SIG-M5 treated with dmso at 0.1 percent for 504 hours (cell line): ENCODE measurements at regions not wholly inside any gene's neighbourhood (a gene's known extent, or its start where the extent isn't known, plus 50 kb on each side); places are given as distances from the start of the nearest gene placed in this dataset.
A peak's percentile ranks its signal among the peaks of the same experiment; 100 is the strongest.
"Not testable (repeated sequence)": the region's sequence is repeated elsewhere in the genome, so short reads cannot be mapped to it uniquely, and the experiment has no call there.

Experiments
- DNase-seq: peaks from one replicate; lab custom pipeline; 2025; ENCODE audit not compliant: unreplicated experiment; lab: John Stamatoyannopoulos, UW

DNA sequence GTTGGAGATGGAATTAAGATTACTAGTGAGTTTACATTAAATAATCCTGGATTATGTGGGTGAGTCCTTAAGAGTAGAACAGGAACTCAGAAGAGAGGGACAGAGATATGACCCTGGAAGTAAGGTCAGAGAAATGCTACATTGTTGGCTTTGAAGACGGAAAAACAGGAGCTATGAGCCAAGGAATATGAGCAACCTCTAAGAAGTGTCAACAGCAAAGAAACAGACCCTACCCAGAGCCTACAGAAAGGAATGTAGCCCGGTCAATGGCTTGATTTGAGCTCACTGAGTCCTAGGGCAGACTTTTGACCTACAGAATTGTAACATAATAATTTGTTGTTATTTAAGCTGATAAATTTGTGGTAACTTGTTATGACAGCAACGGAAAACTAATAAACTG, 304.9 kb downstream of the IPMK start:
- no peak for DNase-seq

DNA sequence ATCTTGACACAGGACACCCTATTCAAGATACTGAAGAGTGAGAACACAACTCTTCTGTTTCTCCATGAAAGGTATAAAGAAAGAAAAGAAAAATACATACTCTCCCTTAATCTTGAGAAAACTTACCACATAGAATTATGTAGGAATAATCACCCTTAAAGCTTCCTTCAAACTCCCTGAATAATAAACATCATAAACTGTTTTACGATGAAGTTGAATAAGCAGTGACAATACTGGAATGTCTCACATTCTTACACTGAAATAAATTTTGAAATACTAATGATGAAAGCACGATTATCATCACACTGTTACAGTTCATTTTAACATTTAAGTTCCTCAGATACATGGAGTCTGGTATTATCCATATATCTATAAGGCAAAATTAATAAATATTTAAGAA, 306.2 kb downstream of the IPMK start:
- no peak for DNase-seq

DNA sequence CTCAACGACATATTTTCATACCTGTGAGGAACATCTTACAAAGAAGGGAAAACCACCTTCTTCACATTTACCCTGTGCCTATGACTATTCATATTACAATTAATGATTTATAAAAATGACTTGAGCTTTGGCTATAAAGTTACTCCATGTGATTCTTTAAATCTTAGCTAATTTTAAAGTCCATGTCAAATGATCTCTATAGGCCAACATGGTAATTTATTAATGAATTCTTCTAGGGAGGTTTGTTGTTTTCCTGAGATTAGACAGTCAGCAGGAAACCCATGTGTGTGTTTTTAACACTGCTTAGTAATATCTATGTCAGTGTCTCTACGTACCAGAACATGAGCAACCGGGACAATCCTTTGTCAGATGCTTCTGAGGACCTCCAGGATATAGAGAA, 307.3 kb downstream of the IPMK start:
- no peak for DNase-seq

DNA sequence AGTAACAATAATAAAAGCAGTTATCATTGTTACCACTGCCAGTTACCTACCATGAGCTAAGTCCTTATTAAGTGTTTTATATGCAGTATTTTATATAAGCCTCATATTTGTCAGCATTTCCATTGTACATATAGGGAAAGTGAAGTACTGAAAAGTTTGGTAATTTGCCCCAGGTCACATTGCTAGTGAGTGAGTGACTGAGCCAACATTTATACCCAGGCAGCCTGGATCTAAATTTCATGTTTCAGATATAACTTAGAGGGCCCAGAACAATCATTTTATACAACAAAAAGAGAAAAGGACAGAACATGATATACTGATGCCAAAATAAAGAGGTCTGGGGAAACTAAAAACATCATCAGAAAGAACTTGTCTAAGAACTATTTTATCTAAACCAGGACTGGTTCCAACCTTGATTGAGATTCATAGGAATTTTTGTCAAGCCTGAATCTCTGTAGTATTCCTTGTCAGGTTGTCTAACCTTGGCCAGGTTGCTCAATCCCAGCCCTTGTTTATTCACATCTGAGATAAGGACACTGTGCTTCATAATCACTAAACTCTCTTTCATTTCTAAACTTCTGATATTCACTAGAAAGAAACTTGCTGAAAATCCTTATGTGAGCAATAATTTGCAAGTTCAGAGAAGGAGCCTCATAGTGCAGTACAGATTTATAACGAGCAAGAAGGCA, 308.2 kb downstream of the IPMK start:
- DNase-seq = no peak

DNA sequence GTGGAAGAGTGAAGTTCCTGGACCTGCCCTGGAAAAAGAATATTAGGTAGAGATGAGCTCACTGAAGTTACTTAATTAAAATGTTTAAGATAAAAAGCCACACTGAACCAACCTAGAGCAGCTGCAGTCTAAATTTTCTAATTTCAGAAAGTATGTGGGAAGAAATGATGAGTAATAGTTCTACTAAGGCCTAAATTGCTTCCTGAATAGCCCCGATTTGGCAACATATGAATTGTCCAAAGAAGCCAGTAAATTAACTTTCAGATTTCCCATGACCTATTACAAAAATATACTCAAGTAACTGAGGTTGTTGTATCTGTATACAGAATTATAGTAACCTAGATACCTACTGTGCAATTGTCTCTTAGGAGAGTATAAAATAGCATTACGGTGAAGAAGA, 312.6 kb downstream of the IPMK start:
- DNase-seq = no peak

DNA sequence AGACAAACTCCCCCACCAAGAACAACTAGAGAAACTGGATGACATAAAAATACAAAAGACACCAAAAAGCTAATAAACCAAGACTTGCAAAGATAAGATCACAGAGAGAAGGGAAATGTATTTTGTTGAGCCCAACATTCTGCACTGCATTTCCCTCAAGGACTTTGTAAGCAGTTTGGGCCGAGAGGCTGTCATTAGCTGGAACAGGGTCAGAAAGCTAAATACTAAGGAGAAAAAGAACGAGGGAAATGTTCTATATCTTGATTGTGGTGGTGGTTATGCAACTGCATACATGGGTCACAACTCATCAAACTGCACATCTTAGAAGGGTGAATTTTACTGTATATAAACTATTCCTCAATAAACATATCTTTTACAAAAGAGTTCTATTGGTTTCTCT, 315.0 kb downstream of the IPMK start:
- DNase-seq = no peak

DNA sequence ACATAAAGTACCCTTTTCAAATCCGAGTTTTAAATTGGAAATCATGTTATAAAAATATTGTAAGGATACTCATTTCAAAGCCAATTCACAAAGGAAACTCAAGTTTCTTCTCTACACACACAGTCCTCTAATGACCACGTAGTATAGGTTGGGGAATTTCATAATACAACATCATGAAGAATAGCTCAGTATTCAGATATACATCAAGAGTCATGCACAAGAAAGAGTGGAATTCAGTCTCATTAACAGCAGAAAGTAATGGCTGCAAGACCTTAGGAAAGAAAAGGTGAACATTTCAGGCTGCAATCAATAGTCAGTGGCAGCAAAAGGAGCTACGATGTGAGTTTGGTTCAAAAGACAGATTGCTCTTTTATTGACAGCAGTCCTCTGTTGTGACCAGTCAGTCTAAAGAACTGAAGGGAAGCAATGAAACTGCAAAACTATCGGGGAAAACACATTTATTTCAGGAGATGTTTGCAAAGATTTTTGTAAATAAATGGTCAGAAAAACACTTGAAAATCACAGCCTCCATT, 317.2 kb downstream of the IPMK start:
- no peak for DNase-seq

DNA sequence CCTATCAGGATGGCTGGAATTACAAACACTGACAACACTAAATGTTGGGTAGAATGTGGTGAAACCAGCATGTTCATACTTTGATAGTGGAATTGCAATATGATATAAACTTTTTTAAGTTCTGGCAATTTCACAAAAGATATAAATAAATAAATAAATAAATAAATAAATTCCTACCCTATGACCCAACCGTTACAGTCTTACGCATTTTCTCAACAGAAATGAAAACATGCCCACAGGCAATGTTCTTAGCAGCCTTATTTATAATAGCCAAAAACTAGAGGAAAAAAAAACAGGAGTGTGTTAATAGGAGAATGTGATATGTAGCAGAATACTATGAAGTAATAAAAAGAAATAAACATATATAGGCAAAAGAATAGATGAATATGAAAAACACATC, 318.9 kb downstream of the IPMK start:
- DNase-seq = no peak

DNA sequence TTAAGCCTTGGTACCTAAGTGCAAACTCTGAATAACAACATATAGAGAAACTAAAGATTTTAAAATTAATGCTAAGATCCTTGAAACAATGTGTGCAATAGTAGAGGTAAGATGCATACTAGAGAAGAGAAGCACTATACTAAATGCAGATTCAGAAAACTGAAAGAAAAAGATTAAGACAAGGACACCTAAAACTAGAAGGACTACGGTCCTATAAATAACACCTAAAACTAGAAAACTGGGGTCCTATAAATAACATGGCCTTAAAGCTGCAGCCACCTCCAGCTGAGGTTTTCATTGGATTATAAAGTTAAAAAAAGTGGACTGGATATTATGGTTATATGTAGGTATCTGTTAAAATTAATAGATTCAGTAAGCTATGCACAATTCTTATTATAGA, 320.9 kb downstream of the IPMK start:
- DNase-seq = no peak

DNA sequence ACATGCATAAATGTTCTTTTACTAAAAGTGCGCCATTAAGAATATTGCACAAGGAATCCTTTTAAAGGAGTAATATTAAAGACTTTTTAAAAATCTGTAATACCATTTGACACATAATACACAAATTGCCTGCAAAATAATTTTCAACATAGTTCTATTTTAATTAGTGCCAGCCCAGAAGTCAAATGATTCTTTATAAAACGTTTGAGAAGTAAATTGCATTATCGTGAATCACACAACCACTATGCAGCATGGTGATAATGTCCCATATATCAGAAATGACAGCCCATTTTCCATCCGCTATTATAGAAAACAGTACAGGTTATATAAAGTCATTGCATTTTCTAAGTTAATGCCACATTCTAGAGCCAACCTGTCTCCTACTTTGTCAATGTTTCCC, 324.0 kb downstream of the IPMK start:
- DNase-seq = no peak

DNA sequence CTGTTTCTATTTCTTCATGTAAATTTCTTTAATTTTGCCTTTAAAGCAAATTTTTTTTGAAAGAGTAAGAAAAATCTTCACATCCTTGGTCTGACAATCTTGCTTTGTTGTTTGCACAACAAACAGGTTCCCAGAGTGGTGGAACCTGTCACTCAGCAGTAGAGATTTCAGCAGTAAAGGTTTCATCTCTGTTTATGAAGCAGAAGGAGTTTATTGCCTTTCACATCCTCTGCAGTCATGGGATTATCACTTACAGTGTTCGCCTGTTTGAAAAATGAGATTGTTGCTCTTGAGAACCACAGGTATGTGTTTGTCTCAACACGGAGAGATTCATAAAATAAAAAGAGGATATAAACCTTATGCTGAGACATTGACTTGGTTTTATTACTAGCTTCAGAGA, 342.6 kb downstream of the IPMK start:
- no peak for DNase-seq

DNA sequence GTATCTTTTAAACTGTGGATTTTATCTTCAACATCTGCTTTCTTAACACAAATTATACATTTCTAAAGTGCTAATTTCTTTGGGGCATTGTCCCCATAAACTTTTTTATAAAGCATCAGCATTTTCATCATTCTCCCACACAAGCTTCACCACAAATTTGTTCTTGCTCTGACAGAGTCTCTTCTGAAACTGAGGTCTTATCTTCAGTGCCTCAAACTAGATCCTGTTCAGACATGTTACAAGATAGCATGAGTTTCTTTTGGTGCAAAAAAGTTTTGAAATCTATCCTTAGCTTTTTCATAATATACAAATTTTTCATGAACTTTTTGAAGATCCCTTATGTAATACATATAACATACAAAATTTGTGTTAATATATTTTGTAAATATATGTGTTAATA, 346.6 kb downstream of the IPMK start:
- DNase-seq = no peak

DNA sequence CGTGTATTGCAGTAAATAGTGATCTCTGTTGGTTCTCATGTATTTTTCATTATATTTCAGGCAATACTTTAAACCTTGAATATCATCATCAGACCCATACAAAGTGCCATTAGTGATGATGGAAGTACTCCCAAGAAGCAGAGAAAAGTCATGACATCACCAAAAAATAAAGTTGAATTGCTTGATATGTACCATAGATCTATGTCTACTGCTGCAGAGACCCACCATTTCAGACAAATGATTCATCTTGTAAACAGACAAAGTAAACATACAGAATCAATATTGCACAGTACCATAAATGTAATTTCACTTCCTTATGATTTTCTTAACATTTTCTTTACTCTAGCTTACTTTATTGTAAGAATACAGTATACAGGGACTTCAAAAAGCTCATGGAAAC, 347.8 kb downstream of the IPMK start:
- peak; percentile 6 for DNase-seq

DNA sequence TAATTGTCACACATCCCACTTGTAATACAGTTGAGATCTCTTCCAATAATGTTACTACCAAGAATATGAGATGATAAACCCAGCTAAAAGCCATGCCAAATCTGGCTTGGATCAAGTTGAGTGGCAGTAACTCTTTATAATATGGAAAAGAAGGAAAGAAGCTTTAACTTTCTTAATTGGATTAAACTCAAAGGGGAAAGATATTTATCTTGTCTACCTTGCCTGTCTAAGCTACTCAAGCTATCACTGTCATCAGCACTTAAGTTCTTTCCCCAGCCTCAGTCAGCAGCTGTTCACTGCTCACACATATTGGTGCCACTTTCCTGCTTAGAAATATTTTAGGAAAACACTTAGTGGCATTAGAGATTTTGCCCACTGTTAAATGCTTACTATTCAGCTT, 350.7 kb downstream of the IPMK start:
- no peak for DNase-seq

DNA sequence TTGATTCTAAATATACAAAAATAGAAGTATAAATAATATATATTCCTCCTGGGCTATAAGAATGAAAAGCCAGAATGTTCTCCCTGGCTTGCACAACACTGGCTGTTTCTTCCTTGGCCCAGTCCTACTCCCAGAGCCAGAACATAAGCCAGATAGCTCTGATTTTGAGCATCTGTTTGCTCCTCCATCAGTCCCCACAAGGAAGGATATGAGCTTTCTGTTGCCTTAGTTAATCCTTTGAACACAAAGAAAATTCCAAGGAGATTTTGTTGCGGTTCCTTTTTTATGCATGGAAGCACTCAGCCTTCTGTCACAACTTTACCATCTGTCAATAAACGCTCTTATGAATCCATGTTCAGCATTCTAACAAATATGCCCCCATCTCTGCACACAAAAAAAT, 361.8 kb downstream of the IPMK start:
- DNase-seq = no peak

DNA sequence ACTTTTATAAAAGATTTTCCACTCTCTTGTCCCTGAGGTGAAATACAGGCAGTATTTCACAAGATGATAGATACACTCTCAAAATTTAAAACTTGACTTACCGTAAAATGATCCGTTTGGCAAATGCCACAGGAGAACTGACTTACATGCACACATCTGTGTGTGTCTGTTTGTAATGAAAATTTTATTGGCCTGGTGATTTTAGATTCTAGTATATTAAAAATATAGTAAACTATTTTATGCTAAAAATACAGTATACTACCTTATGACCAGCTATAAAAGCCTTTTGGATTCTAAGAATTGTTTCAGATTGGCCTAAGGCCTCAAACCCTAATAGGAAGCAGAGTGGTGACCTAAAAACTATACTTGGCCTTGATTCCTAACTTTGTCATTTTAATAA, 362.7 kb downstream of the IPMK start:
- no peak for DNase-seq

DNA sequence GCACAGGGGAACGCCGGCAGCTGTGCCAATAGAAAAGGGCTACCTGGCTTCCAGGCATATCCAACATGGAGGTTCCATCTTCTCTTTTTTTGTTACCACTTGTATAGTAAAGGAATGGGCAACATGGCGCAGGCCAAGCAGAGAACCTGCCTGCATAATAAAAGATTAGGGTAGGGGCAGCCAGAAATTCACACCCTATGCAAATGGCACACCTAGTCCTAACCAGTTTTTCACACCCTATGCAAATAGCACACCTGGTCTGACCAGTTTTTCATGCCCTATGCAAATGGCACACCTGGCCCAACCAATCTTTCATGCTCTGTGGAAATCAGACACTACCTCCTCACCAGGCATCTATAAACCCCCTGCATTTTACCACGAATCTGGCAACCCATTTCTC, 369.5 kb downstream of the IPMK start:
- DNase-seq = no peak

DNA sequence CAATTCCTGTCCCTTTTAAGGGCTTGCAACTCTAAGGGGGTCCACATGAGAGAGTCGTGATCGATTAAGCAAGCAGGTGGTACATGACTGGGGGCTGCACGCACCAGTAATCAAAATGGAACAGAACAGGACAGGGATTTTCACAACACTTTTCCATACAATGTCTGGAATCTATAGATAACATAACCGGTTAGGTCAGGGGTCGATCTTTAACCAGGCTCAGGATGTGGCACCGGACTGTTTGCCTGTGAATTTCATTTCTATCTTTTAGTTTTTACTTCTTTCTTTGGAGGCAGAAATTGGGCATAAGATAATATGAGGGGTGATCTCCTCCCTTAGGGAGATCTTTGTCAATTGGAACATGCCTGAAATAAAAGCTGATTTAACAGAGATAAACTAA, 370.1 kb downstream of the IPMK start:
- no peak for DNase-seq

DNA sequence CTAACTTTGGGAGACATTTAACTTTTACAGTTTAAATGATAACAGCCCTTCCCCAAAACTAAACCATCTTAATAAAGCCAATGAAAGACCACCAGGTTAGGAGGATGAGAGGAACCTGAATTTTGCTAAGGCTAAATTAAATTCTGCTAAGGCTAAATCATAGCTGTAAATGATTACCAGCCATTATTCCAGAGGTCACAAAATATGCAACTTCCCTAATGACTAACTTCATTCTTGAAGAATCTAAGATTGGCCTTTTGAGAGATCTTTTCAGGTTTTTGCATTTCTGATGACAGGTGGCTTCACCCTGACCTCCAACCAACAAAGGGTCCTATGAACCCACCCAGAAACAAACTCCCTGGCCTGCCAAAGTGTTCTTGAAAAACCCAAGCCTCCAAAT, 373.3 kb downstream of the IPMK start:
- DNase-seq = no peak

DNA sequence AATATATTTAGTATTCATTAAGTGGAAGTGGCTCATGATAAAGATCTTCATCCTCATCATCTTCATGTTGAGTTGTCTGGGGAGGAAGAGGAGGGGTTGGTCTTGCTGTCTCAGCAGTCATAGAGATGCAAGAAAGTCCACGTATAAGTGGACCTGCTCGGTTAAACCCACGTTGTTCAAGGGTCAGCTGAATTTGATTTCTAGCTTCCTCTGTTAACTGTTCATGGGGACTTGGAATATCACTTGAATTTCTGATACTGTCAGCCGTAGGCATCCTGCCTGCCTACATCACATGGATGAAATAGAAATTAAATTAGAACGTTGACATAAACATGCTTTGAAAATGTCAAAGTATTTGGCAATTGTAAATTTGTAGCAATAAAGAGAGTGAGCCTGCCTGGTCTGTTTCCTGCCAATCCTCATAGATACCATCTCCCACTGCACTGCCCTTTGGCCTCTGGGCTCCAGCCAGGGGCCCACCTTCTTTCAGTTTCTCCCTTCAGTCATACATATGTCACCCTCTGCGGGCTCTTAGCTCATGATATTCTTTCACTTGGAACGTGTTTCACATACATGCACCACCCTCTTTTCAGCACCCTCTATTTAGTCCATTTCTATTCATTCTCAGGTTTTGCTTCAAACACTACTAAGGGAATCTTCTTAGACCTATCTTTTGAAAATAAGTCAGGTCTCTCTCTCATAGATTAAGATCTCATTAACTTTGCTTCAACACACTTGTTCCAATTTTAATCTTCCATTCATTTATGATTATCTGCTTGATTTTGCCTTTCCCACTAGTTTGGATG, 376.3 kb downstream of the IPMK start:
- DNase-seq = no peak

DNA sequence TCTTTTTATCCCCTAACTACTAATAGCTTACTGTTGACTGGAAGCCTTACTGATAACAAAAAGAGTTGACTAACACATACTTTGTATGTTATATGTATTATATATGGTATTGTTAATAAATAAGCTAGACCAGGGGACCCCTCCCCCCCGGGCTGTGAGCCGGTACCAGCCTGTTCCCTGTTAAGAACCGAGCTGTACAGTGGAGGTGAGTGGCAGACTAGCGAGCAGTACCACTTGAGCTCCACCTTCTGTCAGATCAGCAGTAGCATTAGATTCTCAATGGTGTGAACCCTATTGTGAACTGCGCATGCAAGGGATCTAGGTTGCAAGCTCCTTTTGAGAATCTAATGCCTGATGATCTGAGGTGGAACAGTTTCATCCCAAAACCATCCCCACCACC, 377.0 kb downstream of the IPMK start:
- DNase-seq = no peak

DNA sequence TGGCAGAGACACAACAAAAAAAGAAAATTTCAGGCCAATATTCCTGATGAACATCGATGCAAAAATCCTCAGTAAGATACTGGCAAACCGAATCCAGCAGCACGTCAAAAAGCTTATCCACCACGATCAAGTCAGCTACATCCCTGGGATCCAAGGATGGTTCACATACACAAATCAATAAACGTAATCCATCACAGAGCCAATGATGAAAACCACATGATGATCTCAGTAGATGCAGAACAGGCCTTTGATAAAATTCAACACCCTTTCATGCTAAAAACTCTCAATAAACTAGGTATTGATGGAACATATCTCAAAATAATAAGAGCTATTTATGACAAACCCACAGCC, 382.1 kb downstream of the IPMK start:
- DNase-seq = not testable (repeated sequence)
